ENCODE measurements at regions not wholly inside any gene's neighbourhood (a gene's known extent, or its start where the extent isn't known, plus 50 kb on each side); places are given as distances from the start of the nearest gene placed in this dataset.

DNA sequence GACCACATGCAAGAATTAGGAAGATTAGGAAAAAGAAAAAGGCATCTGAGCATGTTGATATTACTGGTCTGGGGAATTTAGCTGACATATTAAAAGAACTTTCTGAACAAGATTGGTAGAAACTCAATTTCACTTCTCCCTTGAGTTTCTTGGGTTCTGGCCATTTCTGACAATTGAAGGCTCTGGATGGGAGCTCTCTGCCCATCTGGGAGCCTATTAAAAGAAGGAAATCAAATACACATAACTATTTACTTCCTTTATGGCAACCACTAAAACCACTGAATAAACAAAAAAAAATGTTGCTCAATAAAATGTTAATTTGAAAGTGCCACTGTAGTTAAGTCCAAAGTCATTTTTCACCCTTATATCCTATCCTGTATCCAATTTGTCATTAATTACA, 216.8 kb upstream of the HNMT start:
- FAIRE-seq (no peak), DNase-seq (ENCODE audit: low read depth) (no peak)
- H3K4me1 ChIP-seq (ENCODE audit: insufficient read depth, low read length): no peaks in the 10 kb centered on the region
- Mint-ChIP-seq H3K4me3 (ENCODE audit: unreplicated experiment) (no peak overlapping the region), H3K27me3 (ENCODE audit: low read depth, unreplicated experiment) (peaks cover 2% of the 10 kb centered on the region), H3K4me1 (ENCODE audit: low read depth, unreplicated experiment) (no peaks in the 10 kb centered on the region), H3K9me3 (ENCODE audit: unreplicated experiment) (no peaks in the 10 kb centered on the region), H3K27ac (ENCODE audit: unreplicated experiment) (no peak overlapping the region), H3K36me3 (ENCODE audit: low read depth, unreplicated experiment) (no peaks in the 10 kb centered on the region)
- H3K9me3 ChIP-seq (ENCODE audit: insufficient read depth, low read depth, low read length): no peaks in the 10 kb centered on the region
- H3K27ac ChIP-seq (ENCODE audit: low read depth, low read length): no peak overlapping the region
- H3K27me3 ChIP-seq (ENCODE audit: insufficient read depth, low read length): no peaks in the 10 kb centered on the region
- no peaks in the 10 kb centered on the region for H4K20me1 ChIP-seq (ENCODE audit: insufficient read depth, low read length)
- no peak overlapping the region for H3K4me2 ChIP-seq (ENCODE audit: low read length)
- TF ChIP-seq CTCF (IDR thresholded peaks at IDR 0.05; ENCODE audit: insufficient read depth, low read depth, low read length) (no peak), EZH2 (IDR thresholded peaks at IDR 0.05; ENCODE audit: insufficient read depth, low read length) (no peak)
- no peak overlapping the region for H2AFZ ChIP-seq (ENCODE audit: low read depth, low read length)
- no peaks in the 10 kb centered on the region for H3K79me2 ChIP-seq (ENCODE audit: insufficient read depth, low read length)
- no peak overlapping the region for H3K9ac ChIP-seq (ENCODE audit: low read length)
- H3K36me3 ChIP-seq (ENCODE audit: insufficient read depth, low read length): no peaks in the 10 kb centered on the region
- no peak overlapping the region for H3K4me3 ChIP-seq (ENCODE audit: insufficient read depth, low read depth, low read length)

DNA sequence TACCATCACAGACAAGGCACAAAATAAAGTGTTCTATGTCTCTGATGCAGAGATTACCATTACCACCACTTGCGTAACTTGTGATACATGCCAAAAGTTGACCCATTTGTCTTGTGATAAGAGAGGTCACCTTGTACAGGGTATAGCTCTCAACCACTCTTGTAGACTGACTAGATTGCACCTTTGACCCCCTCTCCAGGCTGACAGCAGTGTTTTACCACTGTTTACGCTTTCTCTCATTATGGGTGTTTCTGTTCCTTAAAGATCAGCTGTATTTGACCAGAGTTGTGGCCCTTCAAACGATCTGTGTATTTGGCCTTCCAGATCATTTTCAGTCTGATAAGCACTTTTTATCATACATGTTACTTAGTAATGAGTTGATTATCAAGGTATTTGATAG, 215.7 kb upstream of the HNMT start:
- H3K4me3 Mint-ChIP-seq (ENCODE audit: unreplicated experiment): no peak overlapping the region
- H3K9me3 ChIP-seq (ENCODE audit: insufficient read depth, low read depth, low read length): no peaks in the 10 kb centered on the region
- H3K4me2 ChIP-seq (ENCODE audit: low read length): no peak overlapping the region
- no peaks in the 10 kb centered on the region for H3K79me2 ChIP-seq (ENCODE audit: insufficient read depth, low read length)
- H3K27me3 ChIP-seq (ENCODE audit: insufficient read depth, low read length): no peaks in the 10 kb centered on the region
- H3K27me3 Mint-ChIP-seq (ENCODE audit: low read depth, unreplicated experiment): no peaks in the 10 kb centered on the region
- H3K36me3 ChIP-seq (ENCODE audit: insufficient read depth, low read length): no peaks in the 10 kb centered on the region
- no peak overlapping the region for H2AFZ ChIP-seq (ENCODE audit: low read depth, low read length)
- no peaks in the 10 kb centered on the region for H4K20me1 ChIP-seq (ENCODE audit: insufficient read depth, low read length)
- no peaks in the 10 kb centered on the region for H3K36me3 Mint-ChIP-seq (ENCODE audit: low read depth, unreplicated experiment)
- no peak overlapping the region for H3K4me3 ChIP-seq (ENCODE audit: insufficient read depth, low read depth, low read length)
- H3K4me1 Mint-ChIP-seq (ENCODE audit: low read depth, unreplicated experiment): no peaks in the 10 kb centered on the region
- no peak overlapping the region for H3K27ac Mint-ChIP-seq (ENCODE audit: unreplicated experiment)
- no peak for DNase-seq (ENCODE audit: low read depth)
- TF ChIP-seq CTCF (IDR thresholded peaks at IDR 0.05; ENCODE audit: insufficient read depth, low read depth, low read length) (no peak), EZH2 (IDR thresholded peaks at IDR 0.05; ENCODE audit: insufficient read depth, low read length) (no peak)
- no peak overlapping the region for H3K27ac ChIP-seq (ENCODE audit: low read depth, low read length)
- no peaks in the 10 kb centered on the region for H3K4me1 ChIP-seq (ENCODE audit: insufficient read depth, low read length)
- no peaks in the 10 kb centered on the region for H3K9me3 Mint-ChIP-seq (ENCODE audit: unreplicated experiment)
- no peak for FAIRE-seq
- no peak overlapping the region for H3K9ac ChIP-seq (ENCODE audit: low read length)

DNA sequence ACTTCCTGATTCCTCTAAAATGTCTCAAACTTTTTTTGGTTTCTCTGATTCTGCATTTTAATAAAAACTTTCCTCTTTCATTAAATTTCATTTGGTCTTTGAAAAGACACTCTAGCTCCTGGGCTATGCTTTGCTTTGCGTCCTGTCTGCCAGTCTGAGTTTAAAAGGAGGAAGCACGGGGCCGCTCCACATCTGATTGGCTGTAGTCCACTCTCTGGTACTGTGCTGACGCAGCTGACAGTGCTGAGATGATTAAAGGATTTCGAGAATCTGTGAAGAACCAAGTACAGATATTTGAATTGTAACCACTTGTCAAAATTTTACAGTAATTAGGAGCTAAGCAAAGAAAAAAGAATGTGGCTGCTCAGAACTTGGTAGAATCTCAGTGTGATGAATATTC, 199.6 kb upstream of the HNMT start:
- H3K4me1 ChIP-seq (ENCODE audit: insufficient read depth, low read length): no peaks in the 10 kb centered on the region
- FAIRE-seq (no peak), DNase-seq (ENCODE audit: low read depth) (no peak)
- Mint-ChIP-seq H3K36me3 (ENCODE audit: low read depth, unreplicated experiment) (no peaks in the 10 kb centered on the region), H3K4me1 (ENCODE audit: low read depth, unreplicated experiment) (no peaks in the 10 kb centered on the region), H3K27ac (ENCODE audit: unreplicated experiment) (no peak overlapping the region), H3K9me3 (ENCODE audit: unreplicated experiment) (peaks cover 2% of the 10 kb centered on the region), H3K27me3 (ENCODE audit: low read depth, unreplicated experiment) (no peaks in the 10 kb centered on the region), H3K4me3 (ENCODE audit: unreplicated experiment) (no peak overlapping the region)
- no peak overlapping the region for H3K27ac ChIP-seq (ENCODE audit: low read depth, low read length)
- H3K36me3 ChIP-seq (ENCODE audit: insufficient read depth, low read length): no peaks in the 10 kb centered on the region
- no peaks in the 10 kb centered on the region for H3K79me2 ChIP-seq (ENCODE audit: insufficient read depth, low read length)
- no peak overlapping the region for H3K9ac ChIP-seq (ENCODE audit: low read length)
- no peaks in the 10 kb centered on the region for H4K20me1 ChIP-seq (ENCODE audit: insufficient read depth, low read length)
- H3K4me2 ChIP-seq (ENCODE audit: low read length): no peak overlapping the region
- no peak overlapping the region for H3K4me3 ChIP-seq (ENCODE audit: insufficient read depth, low read depth, low read length)
- no peaks in the 10 kb centered on the region for H3K27me3 ChIP-seq (ENCODE audit: insufficient read depth, low read length)
- H2AFZ ChIP-seq (ENCODE audit: low read depth, low read length): no peak overlapping the region
- TF ChIP-seq EZH2 (IDR thresholded peaks at IDR 0.05; ENCODE audit: insufficient read depth, low read length) (no peak), CTCF (IDR thresholded peaks at IDR 0.05; ENCODE audit: insufficient read depth, low read depth, low read length) (no peak)
- no peaks in the 10 kb centered on the region for H3K9me3 ChIP-seq (ENCODE audit: insufficient read depth, low read depth, low read length)
